ENCODE measurements at regions not wholly inside any gene's neighbourhood (a gene's known extent, or its start where the extent isn't known, plus 50 kb on each side); places are given as distances from the start of the nearest gene placed in this dataset.
"Not testable (repeated sequence)": the region's sequence is repeated elsewhere in the genome, so short reads cannot be mapped to it uniquely, and the experiment has no call there.

DNA sequence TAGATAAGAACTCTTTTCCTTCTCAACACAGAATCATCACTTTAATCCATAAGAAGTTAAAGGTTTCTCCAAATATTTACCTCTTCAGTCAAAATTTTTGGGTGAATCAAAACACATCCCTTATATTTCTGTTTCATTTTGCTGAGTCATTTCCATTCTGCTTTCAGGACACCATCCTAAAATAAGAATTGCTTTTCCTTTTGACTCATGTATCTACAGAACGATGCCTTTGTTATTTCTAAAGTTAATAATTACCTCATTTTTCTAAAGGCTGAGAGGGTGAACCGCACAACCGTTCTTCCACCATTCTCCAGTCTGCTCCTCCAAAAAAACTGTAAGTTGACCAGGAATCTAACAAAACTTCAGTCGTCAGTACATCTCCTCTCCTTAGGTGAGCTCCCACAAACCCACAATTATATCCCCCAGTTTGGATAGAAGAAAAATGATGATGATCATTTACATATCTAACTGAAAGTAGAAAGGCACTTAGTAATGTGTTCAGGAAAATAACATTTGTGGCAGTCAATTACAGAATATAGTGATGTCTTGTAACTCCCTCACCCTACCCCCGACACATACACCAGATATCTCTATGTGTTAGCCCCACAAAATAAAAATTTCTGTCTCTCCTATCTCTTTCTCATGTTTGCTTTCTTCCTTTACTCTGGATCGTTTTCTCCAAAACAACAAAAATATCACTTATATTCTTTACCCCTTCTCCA is 162.5 kb downstream of the RAD51AP2 start:
- H3K4me1 ChIP-seq (ENCODE audit: control insufficient read depth, insufficient read depth, low read length), result peaks cover 9% of the 10 kb centered on the region
- no peak for DNase-seq
- 96 to 100% methylated on average over 3 to 6 of the region's 6 CpGs for WGBS, 2 experiments (ENCODE audit: insufficient coverage in 1 of 2, insufficient read length in 1 of 2)
- Mint-ChIP-seq H3K9me3 (peaks cover 14% of the 10 kb centered on the region), H3K27ac (no peak overlapping the region), H3K4me1 (peaks cover 25% of the 10 kb centered on the region), H3K27me3 (ENCODE audit: insufficient read depth) (peaks cover 10% of the 10 kb centered on the region), H3K36me3 (ENCODE audit: low read depth) (peaks cover 6% of the 10 kb centered on the region), H3K4me3 (no peak overlapping the region)
- H3K4me3 ChIP-seq (ENCODE audit: low read length), result no peak overlapping the region
- H3K36me3 ChIP-seq (ENCODE audit: control insufficient read depth, insufficient read depth, low read length), result no peaks in the 10 kb centered on the region
- H3K27ac ChIP-seq (ENCODE audit: low read depth, low read length), result no peak overlapping the region
- H3K27me3 ChIP-seq (ENCODE audit: control insufficient read depth, insufficient read depth, low read length, poor library complexity, severe bottlenecking), result no peaks in the 10 kb centered on the region
- TF ChIP-seq, protein P1, sequence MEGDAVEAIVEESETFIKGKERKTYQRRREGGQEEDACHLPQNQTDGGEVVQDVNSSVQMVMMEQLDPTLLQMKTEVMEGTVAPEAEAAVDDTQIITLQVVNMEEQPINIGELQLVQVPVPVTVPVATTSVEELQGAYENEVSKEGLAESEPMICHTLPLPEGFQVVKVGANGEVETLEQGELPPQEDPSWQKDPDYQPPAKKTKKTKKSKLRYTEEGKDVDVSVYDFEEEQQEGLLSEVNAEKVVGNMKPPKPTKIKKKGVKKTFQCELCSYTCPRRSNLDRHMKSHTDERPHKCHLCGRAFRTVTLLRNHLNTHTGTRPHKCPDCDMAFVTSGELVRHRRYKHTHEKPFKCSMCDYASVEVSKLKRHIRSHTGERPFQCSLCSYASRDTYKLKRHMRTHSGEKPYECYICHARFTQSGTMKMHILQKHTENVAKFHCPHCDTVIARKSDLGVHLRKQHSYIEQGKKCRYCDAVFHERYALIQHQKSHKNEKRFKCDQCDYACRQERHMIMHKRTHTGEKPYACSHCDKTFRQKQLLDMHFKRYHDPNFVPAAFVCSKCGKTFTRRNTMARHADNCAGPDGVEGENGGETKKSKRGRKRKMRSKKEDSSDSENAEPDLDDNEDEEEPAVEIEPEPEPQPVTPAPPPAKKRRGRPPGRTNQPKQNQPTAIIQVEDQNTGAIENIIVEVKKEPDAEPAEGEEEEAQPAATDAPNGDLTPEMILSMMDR (conservative IDR thresholded peaks at IDR 0.05), result no peak
- H3K9ac ChIP-seq (ENCODE audit: extremely low read depth, low read length, poor library complexity, severe bottlenecking), result no peak overlapping the region
- peaks cover 17% of the 10 kb centered on the region for H3K9me3 ChIP-seq (ENCODE audit: control insufficient read depth, low read length)

DNA sequence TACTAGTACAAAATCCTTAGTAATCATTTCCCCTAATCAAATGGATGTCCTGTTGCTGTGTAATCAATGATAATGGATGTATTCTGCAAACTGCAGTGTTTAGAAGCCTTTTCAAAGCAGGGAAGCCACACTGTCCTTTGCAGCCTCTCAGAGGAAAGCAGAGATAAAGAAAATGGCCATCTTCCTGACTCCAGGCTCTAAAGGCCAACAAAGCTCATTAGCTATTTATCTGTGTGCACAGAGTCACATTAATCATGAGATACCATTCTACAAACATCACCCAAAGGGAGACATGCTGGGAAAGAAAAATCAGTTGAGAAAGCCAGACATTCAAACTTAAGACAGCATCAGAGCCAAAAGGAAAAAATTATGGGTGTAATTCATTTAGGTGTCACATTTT is 165.0 kb downstream of the RAD51AP2 start:
- Mint-ChIP-seq H3K9me3 (peaks cover 17% of the 10 kb centered on the region), H3K4me3 (peak overlapping the region; percentile 15), H3K36me3 (ENCODE audit: low read depth) (peaks cover 9% of the 10 kb centered on the region), H3K27me3 (ENCODE audit: insufficient read depth) (no peaks in the 10 kb centered on the region), H3K27ac (peak overlapping the region; percentile 73), H3K4me1 (peaks cover 25% of the 10 kb centered on the region)
- peak overlapping the region; percentile 8 for H3K4me3 ChIP-seq (ENCODE audit: low read length)
- H3K4me1 ChIP-seq (ENCODE audit: control insufficient read depth, insufficient read depth, low read length), result peaks cover 9% of the 10 kb centered on the region
- H3K36me3 ChIP-seq (ENCODE audit: control insufficient read depth, insufficient read depth, low read length), result no peaks in the 10 kb centered on the region
- no peaks in the 10 kb centered on the region for H3K27me3 ChIP-seq (ENCODE audit: control insufficient read depth, insufficient read depth, low read length, poor library complexity, severe bottlenecking)
- no peak overlapping the region for H3K9ac ChIP-seq (ENCODE audit: extremely low read depth, low read length, poor library complexity, severe bottlenecking)
- DNase-seq, result no peak
- TF ChIP-seq, protein P1 (conservative IDR thresholded peaks at IDR 0.05), result no peak
- peaks cover 35% of the 10 kb centered on the region for H3K9me3 ChIP-seq (ENCODE audit: control insufficient read depth, low read length)
- H3K27ac ChIP-seq (ENCODE audit: low read depth, low read length), result no peak overlapping the region

- peaks cover 34% of the 10 kb centered on the region for H3K4me1 Mint-ChIP-seq
- H3K36me3 ChIP-seq (ENCODE audit: control insufficient read depth, insufficient read depth, low read length); H3K36me3 Mint-ChIP-seq (ENCODE audit: low read depth): not testable (repeated sequence)
These were observed 175.5 kb downstream of the RAD51AP2 start for GRCh38 chr2:17342692-17343091.

GRCh38 chr2:17337507-17337906 is 180.7 kb downstream of the RAD51AP2 start:
- Histone ChIP-seq H3K36me3 (ENCODE audit: control insufficient read depth, insufficient read depth, low read length) (no peaks in the 10 kb centered on the region), H3K4me3 (ENCODE audit: low read length) (peak overlapping the region; percentile 21), H3K27ac (ENCODE audit: low read depth, low read length) (no peak overlapping the region), H3K4me1 (ENCODE audit: control insufficient read depth, insufficient read depth, low read length) (peaks cover 10% of the 10 kb centered on the region), H3K9me3 (ENCODE audit: control insufficient read depth, low read length) (peaks cover 4% of the 10 kb centered on the region), H3K27me3 (ENCODE audit: control insufficient read depth, insufficient read depth, low read length, poor library complexity, severe bottlenecking) (no peaks in the 10 kb centered on the region), H3K9ac (ENCODE audit: extremely low read depth, low read length, poor library complexity, severe bottlenecking) (no peak overlapping the region)
- Mint-ChIP-seq H3K4me3 (no peak overlapping the region), H3K27me3 (ENCODE audit: insufficient read depth) (no peaks in the 10 kb centered on the region), H3K36me3 (ENCODE audit: low read depth) (peaks cover 3% of the 10 kb centered on the region), H3K4me1 (peaks cover 52% of the 10 kb centered on the region), H3K27ac (no peak overlapping the region), H3K9me3 (peaks cover 3% of the 10 kb centered on the region)
- TF ChIP-seq, protein P1 (conservative IDR thresholded peaks at IDR 0.05), result no peak
- no peak for DNase-seq
- 85 to 88% methylated on average over 3 of the region's 3 CpGs for WGBS, 2 experiments (ENCODE audit: insufficient coverage in 1 of 2, insufficient read length in 1 of 2)

More at GRCh38 chr2:17342692-17343091, 175.5 kb downstream of the RAD51AP2 start:
- not testable (repeated sequence) for H3K27ac ChIP-seq (ENCODE audit: low read depth, low read length); H3K4me1 ChIP-seq (ENCODE audit: control insufficient read depth, insufficient read depth, low read length); H3K9me3 Mint-ChIP-seq; H3K4me3 ChIP-seq (ENCODE audit: low read length); H3K4me3 Mint-ChIP-seq; H3K9me3 ChIP-seq (ENCODE audit: control insufficient read depth, low read length); H3K27me3 Mint-ChIP-seq (ENCODE audit: insufficient read depth); H3K27ac Mint-ChIP-seq; H3K27me3 ChIP-seq (ENCODE audit: control insufficient read depth, insufficient read depth, low read length, poor library complexity, severe bottlenecking); DNase-seq; H3K9ac ChIP-seq (ENCODE audit: extremely low read depth, low read length, poor library complexity, severe bottlenecking)
- 70 to 93% methylated on average over 2 to 4 of the region's 4 CpGs for WGBS, 2 experiments (ENCODE audit: insufficient coverage in 1 of 2, insufficient read length in 1 of 2)

Measured in endodermal cell (in vitro differentiated cells).